Dermis blood vessel endothelial cell (primary cell): ENCODE measurements at regions not wholly inside any gene's neighbourhood (a gene's known extent, or its start where the extent isn't known, plus 50 kb on each side); places are given as distances from the start of the nearest gene placed in this dataset.
"Not testable (repeated sequence)": the region's sequence is repeated elsewhere in the genome, so short reads cannot be mapped to it uniquely, and the experiment has no call there.

Experiments used
- DNase-seq: peaks from one replicate; pipeline ENCODE4 v3.0.0; 2010

- DNase-seq: no peak
Observed at GRCh38 chr15:59894835-59895234, 109.3 kb upstream of the FOXB1 start.

GRCh38 chr15:59892985-59893384 lies 111.1 kb upstream of the FOXB1 start:
- DNase-seq: peak; percentile 33

DNA sequence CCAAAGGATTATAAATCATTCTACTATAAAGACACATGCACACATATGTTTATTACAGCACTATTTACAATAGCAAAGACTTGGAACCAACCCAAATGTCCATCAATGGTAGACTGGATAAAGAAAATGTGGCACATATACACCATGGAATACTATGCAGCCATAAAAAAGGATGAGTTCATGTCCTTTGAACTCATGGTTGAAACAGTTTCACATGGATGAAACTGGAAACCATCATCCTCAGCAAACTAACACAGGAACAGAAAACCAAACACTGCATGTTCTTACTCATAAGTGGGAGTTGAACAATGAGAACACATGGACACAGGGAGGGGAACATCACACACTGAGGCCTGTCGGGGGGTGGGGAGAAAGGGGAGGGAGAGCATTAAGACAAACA lies 116.2 kb upstream of the FOXB1 start:
- DNase-seq: not testable (repeated sequence)

DNA sequence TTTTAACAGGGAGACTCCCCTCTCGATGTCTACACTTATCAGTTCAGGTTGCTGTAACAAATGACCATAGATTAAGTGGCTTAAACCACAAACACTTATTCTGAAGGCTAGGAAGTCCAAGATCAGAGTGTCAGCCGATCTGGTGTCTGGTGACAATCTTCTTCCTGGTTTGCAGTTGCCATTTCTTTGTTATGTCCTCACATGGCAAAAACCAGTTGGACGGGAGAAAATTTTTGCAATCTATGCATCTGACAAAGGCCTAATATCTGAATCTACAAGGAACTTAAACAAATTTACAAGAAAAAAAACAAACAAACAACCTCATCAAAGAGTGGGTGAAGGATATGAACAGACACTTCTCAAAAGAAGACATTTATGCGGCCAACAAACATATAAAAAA lies 116.9 kb upstream of the FOXB1 start:
- no peak for DNase-seq

DNA sequence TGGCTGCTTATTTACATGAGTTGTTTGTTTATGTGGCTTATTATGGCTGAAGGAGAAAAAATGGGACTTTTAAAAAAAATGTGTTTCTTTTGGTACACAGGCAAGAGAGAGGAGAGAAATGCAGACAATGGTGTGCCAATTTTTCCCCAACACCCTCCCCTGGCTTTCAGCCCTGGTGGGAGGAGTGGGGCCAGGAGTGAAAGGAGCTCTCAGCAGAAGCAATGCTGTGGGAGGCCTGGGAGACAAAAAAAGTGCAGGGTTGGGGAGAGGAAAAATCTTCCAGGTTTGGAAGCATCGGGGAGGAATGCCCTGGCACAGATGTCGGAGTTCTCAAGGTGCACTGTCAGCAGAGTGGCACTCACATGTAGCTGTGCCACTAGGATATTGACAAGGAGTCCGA lies 117.7 kb upstream of the FOXB1 start:
- DNase-seq: no peak

DNA sequence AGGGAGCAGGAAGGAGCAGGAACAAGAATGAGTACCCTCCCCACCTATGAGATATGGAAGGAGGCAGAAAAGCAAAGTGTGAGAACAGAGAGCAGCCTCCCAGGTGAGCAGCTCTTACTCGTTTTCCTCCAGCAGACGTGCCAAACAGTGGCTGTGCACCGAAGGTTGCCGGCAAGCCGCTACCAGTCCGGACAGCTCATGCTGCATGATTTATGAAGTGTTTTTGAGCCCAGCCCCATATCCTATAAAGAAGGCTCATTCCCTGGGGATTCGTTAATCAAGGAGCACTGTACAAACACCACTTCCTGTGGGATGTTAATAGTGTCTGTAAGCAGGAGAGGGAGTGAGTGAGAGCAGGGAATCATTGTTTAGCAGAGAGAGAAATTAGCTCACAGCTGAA lies 118.3 kb upstream of the FOXB1 start:
- DNase-seq: no peak

DNA sequence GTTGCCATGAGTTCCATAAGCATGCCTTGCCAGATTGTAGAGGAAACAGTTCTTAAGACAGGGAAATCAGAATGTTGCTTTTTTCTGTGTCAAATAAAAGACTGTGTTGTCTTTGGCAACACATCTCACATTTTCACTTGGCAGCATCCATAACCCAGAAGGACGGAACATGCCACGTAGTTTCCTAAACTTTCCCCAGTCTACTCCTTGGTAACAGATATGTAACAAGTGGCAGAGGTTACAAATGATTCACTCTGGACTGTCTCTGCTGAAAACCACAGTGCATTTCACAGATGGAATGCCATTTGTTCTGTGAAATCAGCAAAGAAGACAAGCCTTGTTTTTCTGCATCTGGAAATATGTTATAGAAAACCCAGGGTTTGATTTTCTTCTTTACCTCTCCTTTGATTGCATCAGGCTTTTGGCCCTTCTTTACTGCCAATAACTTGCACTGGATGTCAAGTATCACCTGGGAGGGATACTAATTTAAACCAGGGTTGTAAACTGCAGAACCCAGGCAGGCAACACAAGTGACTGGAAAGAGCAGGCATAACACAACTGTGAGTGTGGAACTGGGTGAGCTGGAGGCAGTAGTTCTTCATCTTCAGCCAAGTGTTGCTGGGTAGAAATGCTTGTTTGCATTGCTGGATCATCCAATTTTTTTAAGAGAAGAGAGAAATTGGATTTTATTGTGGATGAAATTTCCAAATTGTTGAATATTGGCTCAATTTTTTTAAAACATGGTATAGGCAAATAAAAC lies 124.4 kb upstream of the FOXB1 start:
- DNase-seq: peak; percentile 40

DNA sequence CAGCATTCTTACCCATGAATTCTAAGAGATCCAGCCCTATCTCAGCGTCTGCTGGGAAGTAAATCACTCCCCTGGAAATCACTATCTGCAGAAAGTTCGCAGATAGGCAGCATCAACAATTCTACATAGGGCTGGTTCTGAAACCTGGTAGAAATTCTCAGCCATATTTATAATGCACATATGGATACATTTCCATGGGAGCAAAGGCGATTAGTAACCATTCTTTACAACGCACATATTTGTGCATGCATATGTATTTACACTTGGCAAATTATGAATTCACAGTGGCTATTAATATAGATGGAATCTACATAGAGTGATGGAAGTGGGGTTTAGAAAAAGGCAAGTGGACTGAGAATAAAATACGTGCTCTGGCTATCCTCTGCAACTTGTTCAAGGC lies 128.0 kb upstream of the FOXB1 start:
- no peak for DNase-seq

- DNase-seq: no peak
Observed at GRCh38 chr15:59873644-59874272, 130.4 kb upstream of the FOXB1 start.

DNA sequence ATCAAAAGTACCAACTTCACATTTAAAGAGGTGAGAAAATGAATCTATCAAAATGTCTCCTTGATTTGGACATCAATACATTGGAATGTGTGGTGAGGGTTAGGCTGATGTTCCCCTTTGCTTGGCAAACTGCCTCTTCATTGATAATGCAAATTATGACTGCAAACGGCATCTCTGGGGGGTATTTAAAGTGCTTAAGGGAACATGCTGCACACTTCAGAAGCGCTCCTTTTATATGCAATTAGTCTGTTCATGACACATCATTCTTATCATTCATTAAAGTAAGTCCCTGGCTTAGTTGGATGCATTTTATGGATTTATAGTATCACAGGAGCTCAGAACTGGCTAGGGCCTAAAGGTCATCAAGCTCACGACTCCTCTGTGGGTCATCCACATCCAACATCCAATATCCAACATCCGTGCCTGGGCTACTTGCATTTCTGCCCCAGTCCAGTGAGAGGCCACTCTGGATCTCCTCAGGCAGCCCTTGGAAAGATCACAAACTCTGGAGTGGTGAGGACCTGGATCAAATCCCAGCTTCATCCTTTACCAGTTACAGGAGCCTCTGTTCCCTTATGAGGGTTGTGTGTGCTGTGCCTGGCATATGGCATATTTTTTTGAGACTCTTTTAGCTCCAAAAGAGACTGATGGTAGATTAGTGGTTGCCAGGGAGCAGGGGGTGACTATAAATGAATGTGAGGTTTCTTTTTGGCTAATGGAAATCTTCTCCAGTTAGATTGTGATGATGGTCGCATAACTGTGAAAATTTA lies 136.8 kb upstream of the FOXB1 start:
- no peak for DNase-seq

- DNase-seq: no peak
Observed at GRCh38 chr15:59866642-59867041, 137.5 kb upstream of the FOXB1 start.

- no peak for DNase-seq
Observed at GRCh38 chr15:59862191-59863155, 141.6 kb upstream of the FOXB1 start.

- DNase-seq: no peak
Observed at GRCh38 chr15:59847968-59848367, 156.1 kb upstream of the FOXB1 start.

DNA sequence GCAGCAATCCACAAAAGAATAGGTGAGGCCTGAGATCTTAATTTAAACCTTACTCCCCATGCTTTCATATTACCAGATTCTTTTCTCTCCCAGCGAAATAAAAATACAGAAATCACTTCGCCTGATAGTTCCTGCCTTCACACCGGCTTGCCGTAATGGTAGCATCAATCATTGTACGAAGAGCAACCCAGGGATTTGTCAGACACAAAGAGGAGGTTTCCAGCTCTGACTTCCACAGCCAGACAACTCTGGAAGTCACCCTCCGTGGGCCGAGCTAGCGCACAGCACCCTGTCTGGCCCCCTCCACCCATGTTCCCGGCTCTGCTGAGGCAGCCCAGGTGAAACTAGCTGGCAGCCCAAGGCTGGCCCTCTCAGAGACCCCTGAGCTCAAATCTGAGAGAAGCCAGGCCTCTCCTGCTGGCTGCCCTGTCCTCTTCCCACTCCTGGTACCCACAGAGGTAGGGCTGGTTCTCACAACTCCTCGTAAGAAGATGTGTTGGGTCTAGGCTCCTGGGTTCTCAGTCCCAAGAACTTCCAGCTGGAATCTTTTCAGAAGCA lies 156.9 kb upstream of the BNIP2 start:
- no peak for DNase-seq

GRCh38 chr15:59843609-59844008 lies 154.5 kb upstream of the BNIP2 start:
- DNase-seq: no peak

- DNase-seq: no peak
Observed at GRCh38 chr15:59841036-59841435, 151.9 kb upstream of the BNIP2 start.

GRCh38 chr15:59839906-59840305 lies 150.8 kb upstream of the BNIP2 start:
- DNase-seq: no peak

- no peak for DNase-seq
Observed at GRCh38 chr15:59838900-59839299, 149.8 kb upstream of the BNIP2 start.

GRCh38 chr15:59835776-59836175 lies 146.7 kb upstream of the BNIP2 start:
- no peak for DNase-seq

DNA sequence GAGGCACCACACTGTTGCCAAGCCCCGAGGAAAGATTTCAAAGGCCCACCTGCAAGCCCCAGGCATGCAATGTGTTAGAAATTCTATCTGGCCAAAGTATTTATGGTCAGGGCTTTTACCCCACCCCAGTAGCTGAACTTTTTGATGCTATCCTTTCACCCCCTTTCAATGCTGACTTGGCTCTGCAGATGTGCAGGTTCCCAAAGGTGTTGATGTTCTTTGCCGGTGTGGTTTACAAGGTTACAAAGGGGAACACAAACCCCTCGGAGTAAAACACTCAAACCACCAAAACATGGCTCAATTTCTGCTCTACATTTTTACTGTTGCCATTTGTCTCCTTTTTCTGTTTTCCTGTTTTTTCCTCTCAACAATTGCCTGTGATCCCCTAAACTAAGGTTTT lies 145.4 kb upstream of the BNIP2 start:
- no peak for DNase-seq

DNA sequence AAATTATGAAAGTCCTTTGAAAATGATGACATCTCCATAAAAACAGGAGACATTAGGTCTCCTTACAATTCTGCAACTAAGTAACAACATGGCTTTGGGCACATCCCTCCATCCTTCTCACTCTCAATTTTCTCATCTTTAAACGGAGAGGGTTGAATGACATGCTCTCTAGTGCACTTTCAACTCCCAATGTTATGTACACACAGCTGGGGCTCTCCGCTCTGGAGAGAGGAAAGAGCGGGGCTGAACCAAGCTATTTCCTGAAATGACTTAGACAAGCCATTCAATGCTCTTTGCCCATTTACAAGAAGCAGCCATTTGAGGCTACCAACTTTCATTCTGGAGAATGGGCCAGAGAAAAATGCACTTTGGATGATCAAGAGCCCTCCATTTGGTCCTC lies 144.2 kb upstream of the BNIP2 start:
- no peak for DNase-seq

DNA sequence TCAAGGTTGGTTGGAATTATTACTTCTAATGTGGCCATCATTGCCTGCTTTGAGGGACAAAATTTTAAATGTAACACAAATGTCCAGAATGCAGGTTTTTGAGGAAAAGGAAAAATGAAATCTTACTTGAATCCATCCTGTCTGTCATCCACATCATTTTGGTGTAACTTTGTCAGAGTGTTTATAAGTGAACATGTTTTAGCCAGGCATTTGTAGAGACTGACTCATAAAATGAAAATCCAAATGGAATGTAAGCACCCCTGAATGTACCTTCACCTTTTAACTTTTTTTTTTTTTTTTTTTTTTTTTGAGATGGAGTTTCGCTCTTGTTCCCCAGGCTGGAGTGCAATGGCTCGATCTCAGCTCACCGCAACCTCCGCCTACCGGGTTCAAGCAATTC lies 141.8 kb upstream of the BNIP2 start:
- no peak for DNase-seq
